NCI-H446 (cell line): ENCODE measurements at regions not wholly inside any gene's neighbourhood (a gene's known extent, or its start where the extent isn't known, plus 50 kb on each side); places are given as distances from the start of the nearest gene placed in this dataset.
A peak's percentile ranks its signal among the peaks of the same experiment; 100 is the strongest.
"Not testable (repeated sequence)": the region's sequence is repeated elsewhere in the genome, so short reads cannot be mapped to it uniquely, and the experiment has no call there.

Source experiments
- DNase-seq, 2 experiments: peaks; one replicate each; lab custom pipeline; 2025; lab: John Stamatoyannopoulos, UW

DNA sequence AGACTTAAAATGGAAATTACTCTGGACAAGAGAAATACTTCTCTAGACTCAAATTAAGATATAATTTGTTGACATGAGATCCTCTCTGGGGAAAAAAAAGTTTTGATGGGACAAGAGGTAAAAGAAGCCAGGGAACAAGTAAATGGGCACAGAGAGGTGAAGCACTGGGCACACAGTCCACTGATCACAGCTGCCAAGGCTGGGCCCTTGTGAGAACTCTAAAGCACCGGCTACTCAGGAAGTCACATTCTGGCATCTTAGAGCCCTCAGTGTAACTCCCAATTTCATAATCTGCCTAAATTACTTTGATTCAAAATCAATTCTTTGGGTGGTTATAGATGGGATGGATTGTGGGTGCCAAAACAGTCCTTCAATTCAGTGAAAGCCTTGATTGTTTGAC, 123.2 kb upstream of the CACNA2D1 start:
- DNase-seq, result peak; percentile 23 to 67

DNA sequence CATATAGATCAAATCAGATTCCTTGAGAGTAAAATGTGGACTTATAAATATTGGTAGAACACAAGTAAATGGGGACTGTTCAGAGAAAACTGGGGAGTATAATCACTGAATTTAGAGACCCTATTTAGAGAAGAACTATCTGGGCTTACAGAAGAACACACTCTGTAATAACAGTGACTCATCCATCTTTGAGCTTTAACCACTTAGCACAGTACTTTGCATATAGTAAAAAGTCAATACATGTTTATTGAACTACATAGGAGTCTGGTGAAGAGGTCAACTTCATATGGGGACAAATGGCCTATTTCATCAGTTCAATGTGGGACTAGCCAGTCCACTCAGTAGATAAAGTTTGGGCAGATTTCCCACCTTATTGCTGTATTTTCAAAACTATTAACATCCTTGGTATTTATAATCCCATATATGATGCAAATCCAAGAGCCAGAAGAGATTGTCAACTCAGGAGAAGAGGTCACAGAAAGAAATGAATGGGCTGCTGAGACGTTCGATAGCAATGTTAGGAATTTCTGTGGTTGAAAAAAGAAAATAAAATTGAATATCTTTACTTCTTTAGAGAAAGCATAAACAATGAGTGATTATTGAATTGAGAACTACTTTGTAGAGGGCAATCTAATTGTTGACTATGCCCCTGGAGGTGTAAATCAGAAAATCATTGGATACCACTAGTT, 119.3 kb upstream of the CACNA2D1 start:
- DNase-seq, result no peak

DNA sequence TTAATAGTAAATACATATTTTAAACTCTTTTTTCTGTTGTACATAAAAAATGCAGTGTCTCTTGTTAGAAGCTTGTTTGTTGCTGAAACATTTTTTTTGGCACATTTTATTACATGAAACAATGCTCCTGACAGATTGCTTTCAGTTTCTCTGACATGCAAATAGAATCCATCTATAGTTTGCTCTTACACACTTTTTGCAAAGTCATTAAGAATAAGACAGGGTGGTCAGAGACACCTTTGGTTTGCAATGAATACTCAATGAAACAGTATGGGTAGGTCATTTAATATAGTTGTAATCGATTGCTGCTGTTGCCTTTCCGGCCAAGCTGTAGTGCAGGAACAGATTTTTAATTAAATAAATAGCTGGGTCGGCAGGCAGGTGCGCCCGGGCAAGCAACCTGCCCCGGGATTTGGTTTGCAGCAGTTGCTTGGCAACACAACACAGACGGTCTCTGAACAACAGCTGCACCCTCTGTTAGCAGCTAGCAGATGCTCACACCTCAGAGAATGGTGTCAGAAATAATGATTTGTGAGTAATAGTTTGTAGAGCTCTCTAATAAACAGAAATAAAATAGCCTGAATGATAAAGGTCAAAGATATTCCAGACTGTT, 115.7 kb upstream of the CACNA2D1 start:
- peak; percentile 52 to 68 for DNase-seq

DNA sequence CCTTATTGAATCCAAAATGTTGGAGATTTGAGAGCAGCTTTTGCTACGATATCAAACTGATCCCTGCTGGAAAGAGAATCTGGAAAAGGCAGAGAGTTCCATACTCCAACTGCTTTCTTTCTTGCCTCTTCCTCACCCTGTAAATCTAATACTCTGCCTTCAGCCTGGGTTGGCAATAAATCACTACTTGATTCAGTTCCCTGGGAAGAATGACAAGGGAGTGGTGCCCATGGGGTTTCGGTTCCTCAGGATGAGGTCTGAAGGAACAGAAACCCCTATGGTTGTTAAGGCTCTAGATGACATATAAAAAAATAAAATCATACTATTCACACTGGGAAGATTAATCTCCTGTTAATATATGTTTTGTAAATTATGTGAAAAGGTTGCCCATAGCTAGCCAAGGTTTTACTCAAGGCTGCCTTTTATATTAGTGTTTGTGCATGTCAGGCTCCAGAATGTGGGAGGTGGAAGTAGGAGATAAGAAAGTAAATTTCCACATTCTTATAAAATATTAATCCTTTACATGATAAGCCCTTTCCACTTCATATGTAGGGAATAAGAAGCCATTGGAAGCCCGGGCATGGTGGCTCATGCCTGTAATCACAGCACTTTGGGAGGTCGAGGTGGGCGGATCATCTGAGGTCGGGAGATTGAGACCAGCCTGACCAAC, 106.2 kb upstream of the CACNA2D1 start:
- no peak for DNase-seq

DNA sequence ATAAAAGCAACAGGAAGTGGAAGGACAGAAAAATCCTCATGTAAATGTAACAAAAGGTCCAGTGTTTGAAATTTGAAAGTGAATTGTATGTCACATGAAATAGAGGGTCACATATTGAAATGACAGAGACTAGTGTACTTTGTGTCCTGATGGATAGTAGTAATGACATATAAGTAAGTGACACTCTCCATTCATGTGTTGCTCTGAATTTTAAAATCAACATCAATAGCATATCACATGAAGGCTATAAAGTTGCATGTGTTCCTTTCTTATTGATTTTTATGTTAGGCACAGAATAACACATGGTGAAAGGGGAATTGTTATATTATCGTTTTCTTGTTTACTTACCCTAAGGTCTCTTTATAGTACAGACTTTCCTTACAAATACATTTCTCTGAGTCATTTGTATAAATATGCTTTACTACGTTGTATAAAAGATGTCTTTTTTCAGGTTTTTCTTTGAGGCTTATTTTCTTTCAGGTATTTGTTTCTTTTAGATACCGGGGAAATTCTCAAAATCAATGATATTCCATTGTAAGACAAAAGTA, 104.6 kb upstream of the CACNA2D1 start:
- no peak for DNase-seq

DNA sequence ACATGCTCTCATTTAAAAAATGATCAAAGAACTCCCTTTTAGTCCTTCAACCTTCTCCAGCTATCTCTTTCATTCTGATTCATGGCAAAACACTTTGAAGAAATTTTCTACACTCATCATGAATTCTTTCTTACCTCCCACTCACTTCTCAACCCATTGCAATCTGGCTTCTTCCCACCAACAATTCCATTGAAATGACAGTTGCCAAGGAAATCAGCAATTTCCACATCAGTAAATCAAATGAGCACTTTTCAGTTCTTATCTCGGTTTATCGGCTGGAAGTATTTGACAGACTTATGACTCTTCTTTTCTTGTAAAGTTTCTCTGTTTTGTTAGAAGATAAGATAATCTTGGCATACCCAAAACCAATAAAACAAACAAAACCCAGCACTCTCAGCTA, 99.1 kb upstream of the CACNA2D1 start:
- DNase-seq, result no peak

DNA sequence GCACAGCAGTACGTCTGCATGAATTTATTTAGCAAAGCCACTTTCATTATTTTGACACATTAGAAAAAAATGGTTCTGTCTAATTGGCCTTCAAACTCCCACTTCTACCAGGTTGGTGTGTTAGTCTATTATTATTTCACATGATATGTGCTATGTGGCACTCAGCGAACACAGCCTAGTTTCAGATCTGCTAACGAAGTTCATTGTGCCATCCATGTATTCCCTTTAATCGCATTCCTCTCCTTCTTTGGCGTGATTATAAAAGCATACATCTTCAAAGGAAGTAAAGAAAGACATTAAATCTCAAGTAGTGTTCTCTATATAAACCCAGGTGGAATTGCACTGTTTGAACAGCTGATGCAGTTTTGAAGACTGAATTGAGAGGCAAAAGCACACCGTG, 96.4 kb upstream of the CACNA2D1 start:
- no peak for DNase-seq

DNA sequence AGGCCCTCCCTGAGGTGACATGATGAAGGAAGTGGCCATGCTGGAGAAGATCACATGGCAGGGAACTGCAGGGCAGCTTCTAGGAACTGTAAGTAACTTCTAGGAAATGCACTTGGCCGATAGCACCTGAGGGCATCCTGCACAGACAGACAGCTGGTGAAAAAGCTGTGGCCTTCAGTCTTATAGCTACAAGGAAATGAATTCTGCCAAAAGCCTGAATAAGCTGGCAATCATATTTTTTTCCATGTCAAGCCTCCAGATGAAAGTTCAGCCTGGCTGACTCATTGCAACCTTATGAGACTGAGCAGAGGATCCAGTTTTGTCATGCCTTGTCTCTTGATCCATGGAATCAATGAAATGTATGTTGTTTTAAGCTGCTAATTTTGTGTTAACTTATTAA, 91.1 kb upstream of the CACNA2D1 start:
- peak in 1 of 2 experiments; percentile 59 for DNase-seq

DNA sequence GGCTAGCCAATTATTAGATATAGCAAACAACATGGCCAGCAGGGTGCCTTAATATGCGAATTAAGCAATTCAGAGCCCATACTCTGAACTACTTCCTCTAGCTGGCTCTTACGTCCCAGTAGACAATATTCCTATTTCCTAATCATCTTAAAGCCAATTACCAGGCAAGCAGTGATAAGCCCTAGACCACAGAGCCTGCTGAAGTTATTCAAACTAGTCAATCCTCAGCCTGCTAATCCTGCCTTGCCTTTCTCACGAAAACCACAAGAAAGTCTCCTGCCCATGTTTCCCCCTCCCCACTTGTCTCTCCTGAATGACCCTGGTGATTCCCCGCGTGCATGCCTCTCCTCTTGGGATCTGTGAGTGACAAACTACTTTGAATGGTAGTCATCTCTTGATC, 86.8 kb upstream of the CACNA2D1 start:
- DNase-seq, result no peak

DNA sequence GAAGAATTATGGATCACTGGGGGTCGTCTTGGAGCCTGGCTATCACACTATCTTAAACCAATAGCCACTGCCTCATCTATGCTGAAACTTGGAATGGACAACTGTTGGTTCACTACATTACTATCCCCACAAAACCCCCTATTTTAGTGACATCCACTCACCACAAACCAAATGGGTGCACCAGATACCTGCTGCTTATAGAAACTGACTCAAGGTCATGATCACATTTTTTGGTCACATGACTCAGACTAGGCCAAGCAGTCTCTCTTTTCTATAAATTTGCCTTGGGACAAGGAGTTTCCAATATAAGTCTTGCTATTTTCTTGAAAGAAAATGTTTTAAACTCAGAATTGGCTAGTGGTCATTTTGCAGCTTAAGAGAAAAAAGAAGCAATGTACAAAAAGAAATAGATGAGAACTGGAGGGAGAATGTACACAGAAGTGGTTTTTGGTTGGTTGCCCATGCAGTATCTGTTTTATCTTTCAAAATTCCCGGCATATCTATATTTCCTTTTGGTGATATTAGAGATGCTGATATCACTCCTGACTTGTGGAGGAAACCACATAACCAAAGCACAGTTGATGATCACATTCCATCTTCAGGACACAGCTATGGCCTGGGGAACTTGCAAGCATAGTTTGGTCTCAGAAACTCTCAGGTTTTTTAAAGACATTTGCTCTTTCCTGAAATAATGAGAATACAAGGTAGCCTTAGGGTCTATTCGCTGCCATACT, 85.2 kb upstream of the CACNA2D1 start:
- no peak for DNase-seq

DNA sequence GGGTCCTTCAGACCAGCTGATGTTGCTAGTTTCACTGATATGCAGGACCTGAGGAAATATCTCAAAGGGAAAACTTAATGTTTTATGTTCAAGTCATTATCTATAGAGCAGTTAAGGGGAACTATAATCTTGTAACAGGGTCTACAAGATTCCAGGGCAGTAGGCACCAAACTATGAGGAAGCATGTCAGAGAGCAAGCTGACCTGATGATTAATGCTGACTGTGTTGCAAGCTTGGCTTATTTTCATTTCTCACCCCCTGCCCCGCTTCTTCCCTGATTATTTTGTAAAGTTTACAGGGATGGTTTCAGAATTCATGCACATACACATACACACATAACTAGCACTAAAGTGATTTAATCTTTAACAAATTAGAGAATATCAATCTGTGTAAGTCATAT, 84.3 kb upstream of the CACNA2D1 start:
- no peak for DNase-seq

DNA sequence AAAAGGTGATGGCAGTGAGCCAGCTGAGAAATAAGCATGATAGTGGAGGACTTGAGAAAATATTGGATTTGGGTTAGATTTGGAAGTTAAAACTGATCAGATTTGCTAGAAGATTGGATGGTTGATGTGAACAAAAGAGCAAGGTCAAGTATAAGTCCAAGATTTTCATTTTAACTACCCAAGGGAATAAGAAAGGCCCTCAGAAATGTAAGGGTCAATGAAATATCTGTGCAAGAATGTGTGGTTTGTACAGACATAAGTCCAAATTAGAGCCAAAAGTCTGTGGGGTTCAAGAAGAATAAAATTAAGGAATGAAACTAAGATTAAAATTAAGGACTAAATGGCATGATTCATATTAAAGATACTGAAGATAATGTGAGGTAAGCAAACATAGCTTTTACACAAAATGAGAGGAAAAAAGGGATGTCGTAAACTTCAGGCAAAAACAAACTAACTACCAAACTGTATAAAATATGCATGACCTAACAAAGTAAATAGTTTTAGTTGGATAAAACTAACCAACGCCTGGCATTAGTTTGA, 78.4 kb upstream of the CACNA2D1 start:
- no peak for DNase-seq

DNA sequence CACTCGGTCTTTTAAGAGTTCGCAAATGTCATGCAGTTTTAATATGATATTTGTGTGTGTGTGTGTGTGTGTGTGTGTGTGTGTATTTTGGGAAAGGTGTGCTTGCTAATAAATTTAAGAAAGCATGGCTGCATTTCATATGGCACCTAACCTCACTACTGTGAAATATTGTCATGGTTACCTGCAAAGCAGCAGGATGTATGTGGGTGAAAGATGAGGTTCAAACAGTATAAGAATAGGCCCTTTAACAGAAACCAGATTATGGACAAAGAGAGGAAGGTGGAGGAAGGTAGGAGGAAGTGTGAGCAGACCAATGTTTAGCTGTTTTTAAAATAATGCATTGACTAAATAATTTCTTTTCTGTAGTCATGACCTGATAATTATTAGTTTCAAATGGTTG, 73.5 kb upstream of the CACNA2D1 start:
- no peak for DNase-seq

DNA sequence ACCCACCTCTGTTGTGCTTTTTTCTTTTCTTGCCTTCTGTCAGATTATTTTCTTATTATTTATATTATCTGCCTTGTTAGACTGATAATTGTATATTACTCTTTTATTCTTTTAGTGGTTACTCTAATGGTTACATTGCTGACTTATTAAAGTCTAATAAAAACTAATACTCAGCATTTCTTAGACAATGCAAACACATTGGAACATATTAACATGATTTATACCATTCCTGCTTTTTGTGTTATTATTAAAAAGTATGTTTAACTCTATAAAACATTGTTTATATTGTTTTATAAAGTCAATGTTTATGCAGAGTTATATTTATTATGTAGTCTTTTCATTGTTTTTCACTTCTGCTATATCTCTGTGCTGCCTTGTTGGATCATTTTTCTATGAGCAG, 68.0 kb upstream of the CACNA2D1 start:
- no peak for DNase-seq

DNA sequence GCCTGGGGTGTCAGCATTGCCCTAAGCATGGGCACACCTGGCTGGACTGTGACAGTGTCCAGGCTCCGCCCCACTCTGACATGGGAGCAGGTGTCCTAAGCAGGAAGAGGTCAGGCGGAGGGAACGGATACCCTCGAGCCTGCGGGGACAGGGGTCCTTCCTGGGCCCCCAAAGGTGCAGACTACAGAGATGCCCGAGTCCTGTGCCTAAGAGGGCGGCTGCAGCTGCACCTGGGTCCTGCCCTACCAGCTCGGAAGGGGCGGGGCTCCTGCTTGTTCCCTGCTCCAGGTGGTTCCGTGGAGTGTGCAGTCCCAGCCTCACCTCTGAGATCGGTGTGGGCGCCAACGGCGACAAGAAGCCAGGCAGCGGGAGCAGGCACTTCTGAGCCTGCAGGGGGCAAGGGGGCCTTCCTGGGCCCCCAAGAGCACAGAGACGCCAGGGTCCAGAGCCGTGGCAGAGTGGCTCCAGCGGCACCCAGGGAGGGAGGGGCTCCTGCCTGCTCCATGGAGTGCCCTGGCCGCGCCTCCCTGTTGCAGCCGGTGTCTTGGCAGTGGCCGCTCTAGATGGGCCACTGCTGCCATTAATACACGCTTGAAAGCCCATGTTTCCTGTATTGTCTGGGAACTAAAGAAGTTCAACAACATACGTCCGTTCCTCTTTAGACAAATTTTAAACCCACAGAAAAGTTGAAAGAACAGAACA, 64.5 kb upstream of the CACNA2D1 start:
- DNase-seq, result no peak

DNA sequence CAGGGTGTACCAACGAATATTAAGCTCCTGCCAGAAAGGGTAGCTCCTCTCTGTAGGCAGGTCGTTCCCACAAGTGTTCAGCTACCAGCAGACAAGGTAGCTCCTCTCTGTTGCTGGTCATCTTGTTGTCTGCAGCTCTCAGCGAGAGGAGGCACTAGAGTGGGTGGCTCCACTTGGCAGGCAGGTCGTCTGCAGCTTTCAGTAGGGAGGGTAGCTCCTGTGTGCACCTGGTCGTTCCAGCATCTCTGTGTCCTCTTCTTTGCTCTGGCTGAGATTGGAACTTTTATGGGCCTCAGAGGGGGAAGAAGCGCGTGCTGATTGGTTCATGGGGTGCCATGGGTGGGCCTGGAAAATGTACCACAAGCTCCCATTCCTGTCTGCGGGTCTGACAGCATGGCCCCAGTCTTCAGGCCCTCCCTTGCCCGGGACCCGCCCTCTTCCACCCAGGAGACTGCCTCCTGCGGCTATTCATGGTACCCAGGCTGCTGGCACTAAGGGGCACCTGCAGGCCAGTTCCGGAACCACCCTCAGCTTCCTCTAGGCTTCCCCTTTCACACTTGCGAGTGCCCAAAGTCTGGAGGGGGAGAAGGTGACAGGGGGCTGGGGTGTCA, 63.9 kb upstream of the CACNA2D1 start:
- no peak for DNase-seq

DNA sequence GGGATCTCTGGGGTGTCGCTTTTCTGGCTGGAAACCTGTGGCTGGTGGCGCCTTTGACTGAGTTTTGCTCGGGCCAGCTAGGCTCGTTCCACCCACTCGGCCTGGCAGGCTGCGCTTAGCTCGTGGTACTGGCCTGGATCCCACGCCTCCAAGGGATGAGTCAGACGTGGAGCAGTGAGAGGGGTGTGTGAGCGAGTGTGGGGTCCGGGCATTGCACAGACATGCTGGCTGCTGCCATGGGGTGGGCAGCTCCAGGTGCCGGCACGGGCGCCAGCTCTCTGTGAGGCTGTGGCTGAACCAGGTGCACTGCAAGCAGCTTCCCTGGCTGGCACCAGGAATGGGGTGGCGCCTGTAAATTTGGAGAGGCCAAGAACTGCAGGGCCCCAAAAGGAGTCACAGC, 63.1 kb upstream of the CACNA2D1 start:
- DNase-seq, result no peak

DNA sequence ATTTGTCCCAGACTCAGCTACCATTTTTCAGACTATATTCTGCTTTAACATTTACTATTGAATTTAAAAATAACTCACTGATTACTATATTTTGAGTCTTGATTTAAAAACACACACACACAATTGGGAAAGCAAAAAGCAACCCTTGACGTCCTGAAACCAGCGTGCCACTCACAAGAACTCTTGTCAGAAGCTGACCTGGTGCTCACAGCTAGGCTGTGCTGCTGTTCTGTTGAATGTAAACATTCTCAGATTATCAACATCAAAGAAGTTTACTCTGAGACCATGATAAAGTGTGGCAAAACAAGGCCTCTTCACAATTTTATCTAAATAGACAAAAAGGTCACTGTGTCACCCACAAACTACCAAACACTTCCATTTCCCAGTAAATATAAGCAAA, 62.6 kb upstream of the CACNA2D1 start:
- DNase-seq, result no peak

DNA sequence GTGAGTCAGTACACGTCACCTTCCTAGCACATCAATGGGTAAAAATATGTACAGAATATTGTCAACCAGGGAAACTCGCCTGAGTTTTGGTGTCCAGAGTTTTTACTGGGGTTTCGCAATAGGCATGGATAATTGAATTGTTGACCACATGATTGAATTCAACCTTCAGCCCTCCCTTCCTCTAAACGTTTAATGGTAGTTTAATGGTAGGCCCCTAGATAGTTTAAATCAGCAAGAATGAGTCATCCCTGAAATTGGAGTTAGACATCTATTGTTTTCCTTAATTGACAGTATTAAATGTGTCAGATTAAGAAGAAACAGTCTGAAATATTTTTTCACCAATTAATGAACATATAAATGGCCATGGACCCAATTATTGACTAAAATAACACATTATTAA, 57.8 kb upstream of the CACNA2D1 start:
- no peak for DNase-seq

DNA sequence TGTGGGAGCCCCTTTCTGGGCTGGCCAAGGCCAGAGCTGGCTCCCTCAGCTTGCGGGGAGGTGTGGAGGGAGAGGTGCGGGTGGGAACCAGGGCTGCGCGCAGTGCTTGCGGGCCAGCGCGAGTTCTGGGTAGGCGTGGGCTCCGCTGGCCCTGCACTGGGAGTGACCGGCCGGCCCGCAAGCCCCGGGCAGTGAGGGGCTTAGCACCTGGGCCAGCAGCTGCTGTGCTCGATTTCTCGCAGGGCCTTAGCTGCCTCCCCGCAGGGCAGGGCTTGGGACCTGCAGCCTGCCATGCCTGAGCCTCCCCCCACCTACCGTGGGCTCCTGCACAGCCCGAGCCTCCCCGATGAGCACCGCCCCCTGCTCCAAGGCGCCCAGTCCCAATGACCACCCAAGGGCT, 56.0 kb upstream of the CACNA2D1 start:
- not testable (repeated sequence) for DNase-seq

DNA sequence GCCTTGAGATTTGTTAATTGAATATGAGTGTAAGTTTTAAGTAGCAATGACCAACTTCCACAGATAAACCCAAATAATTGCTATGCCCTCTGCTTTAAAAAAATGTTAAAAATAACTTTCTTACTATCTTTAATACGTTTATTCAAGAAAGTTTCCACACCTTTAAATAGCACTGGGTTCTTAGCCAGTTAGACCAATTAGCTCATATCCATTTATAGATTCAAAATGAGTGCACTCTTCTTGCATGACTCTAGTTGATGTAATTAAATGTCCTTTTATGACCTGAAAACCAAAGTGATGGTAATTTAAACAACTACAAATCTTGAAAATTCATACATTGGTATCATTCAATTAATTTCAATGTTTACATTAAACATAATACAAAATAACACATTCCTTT, 50.8 kb upstream of the CACNA2D1 start:
- DNase-seq, result no peak
